HG03135 (cell line): ENCODE measurements at regions not wholly inside any gene's neighbourhood (a gene's known extent, or its start where the extent isn't known, plus 50 kb on each side); places are given as distances from the start of the nearest gene placed in this dataset.
"Not testable (repeated sequence)": the region's sequence is repeated elsewhere in the genome, so short reads cannot be mapped to it uniquely, and the experiment has no call there.

Source experiments
- ATAC-seq: cut with Tn5 transposase; IDR thresholded peaks from one replicate; pipeline ENCODE4 v1.9.1; 2021; ENCODE audit warnings: mild to moderate bottlenecking, moderate library complexity; ENCODE audit not compliant: unreplicated experiment

DNA sequence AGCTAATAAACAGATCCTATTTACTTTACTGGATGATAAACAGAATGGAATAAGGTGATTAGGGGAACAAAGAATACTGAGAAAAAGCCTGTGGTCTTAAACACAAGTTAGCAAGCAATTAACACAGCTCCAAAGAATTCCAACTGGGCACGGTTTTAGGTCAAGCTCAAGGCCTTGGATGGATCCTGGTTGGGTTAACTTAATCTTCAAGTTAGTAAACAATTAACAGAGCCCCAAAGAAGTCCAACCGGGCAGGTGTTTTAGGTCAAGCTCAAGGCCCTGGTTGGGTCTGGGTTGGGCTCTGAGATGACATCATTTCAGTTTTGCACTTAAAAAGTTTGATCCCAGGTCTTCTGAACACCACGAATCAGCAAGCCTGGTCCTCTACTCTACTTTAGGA lies 1086.3 kb upstream of the TMPRSS15 start:
- no peak for ATAC-seq

DNA sequence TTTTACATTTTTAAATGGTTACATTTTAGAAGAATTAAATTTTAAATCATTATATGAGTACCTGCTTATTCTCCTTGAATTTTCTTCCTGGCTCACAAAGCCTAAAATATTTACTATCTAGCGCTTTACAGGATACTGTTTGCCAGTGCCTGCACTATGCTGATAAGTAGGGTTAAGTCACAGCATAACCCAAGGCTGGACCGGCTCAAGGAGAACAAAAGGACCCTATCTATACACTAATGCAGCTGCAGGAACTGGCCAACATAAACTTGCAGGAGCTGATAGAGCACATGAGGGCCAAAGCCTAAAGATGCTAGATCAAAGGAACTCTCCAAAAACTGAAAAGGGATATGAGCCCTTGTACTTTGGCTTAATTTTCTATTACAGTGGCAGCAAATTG lies 1086.9 kb upstream of the TMPRSS15 start:
- ATAC-seq, result no peak

DNA sequence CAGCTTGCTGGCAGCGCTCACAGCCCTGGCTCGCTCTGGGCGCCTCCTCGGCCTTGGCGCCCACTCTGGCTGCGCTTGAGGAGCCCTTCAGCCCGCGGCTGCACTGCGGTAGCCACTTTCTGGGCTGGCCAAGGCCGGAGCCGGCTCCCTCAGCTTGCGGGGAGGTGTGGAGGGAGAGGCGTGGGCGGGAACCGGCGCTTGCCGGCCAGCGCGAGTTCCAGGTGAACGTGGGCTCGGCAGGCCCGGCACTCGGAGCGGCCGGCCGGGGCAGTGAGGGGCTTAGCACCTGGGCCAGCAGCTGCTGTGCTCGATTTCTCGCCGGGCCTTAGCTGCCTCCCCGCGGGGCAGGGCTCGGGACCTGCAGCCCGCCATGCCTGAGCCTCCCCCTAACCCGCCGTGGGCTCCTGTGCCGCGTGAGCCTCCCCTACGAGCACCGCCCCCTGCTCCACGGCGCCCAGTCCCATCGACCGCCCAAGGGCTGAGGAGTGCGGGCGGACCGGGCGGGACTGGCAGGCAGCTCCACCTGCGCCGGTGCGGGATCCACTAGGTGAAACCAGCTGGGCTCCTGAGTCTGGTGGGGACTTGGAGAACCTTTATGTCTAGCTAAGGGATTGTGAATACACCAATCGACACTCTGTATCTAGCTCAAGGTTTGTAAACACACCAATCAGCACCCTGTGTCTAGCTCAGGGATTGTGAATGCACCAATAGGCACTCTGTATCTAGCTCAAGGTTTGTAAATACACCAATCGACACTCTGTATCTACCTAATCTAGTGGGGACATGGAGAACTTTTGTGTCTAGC lies 1090.1 kb upstream of the TMPRSS15 start:
- ATAC-seq, result not testable (repeated sequence)

DNA sequence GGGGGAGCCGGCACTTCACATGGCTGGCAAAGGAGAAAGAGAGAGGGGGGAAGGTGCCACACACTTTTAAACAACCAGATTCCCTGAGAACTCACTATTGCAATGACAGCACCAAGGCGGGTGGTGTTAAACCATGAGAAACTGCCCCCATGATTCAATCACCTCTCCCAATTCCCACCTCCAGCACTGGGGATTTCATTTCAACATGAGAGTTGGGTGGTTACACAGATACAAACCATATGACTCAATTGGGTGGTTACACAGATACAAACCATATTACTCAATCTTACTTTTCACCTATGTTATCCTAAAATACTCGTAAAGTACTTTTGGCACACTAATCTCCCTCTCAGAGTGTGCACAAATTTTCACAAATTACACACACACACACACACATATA lies 1097.5 kb upstream of the TMPRSS15 start:
- ATAC-seq, result no peak

DNA sequence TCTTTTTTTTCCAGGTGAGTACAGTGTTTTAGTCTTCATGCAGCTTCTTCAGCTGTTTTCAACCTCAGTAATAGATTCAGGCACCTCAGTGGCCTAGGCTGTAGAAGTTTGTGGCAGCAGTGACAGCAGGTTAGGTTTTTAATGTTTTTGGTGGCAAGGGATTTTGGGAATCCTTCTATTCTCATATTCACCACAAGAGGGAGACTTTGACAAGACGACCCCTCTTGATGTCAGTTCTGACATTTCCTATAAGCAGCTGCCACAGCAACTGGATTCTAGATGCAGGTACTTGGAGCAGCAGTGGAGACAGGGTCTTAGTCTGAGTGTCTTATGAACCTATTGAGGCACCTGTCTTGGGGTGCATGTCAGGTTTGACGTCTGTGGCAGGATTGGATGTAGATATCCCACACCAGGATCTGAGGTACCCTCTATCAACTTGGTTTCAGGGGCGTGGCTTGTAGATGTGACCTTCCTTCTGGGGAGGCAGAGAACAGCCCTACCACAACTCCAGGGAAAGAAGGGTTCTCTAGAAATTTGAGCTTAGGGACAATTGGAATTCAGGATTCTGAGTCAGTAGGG lies 1104.2 kb upstream of the TMPRSS15 start:
- no peak for ATAC-seq

DNA sequence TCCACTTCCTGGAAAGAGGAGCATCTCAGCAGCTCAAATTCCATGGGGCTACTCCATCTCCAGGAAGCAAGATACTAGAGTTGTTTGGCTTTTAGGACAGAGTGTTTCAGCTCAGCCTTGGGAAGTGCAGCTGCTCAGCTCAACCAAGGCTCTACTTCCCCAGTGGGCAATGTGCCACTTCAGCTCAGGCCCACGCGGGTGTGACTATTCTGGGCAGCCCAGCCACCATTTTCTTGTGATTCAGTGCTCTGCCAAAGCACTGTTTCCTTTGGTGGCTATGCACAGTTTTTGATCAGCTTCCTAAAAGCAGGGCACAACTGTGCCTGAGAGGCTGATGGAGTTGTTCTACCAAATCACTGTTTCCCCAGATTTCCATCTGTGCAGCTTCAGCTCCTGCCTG lies 1104.9 kb upstream of the TMPRSS15 start:
- no peak for ATAC-seq

DNA sequence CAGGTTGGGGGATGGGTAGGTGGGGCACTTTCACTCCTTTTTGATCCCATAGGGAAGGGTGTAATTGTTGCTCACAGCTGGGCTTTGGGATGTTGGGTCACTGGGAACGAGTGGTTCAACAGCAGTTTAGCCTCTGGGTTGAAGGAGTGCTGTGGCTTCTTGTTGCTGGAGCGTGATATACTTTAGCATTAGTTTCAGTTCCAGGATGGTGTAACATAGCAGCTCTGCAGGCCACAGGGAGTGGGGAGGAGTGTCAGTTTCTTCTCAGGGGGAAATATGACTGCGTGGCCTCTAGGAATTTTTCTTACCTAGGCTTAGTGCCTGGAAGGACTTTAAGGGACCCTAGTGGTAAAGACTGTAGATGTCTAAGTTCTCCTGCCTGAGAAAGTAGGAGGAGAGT lies 1105.3 kb upstream of the TMPRSS15 start:
- no peak for ATAC-seq

DNA sequence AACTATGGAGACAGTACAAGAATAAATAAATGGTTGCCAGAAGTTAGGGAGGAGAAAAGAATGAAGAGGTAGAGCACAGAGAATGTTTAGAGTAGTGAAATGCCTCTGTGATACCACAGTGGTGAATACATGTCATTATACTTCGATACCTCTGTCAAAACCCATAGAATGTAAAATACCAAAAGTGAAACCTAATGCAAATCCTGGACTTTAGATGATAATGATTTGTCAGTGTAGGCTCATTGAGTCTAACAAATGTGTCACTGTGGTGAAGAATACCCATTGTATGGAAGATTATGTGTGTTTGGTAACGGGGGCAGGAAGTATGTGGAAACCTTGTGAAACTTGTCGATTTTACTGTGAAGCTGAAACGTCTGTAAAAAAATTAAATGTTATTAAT lies 1106.5 kb upstream of the TMPRSS15 start:
- no peak for ATAC-seq

DNA sequence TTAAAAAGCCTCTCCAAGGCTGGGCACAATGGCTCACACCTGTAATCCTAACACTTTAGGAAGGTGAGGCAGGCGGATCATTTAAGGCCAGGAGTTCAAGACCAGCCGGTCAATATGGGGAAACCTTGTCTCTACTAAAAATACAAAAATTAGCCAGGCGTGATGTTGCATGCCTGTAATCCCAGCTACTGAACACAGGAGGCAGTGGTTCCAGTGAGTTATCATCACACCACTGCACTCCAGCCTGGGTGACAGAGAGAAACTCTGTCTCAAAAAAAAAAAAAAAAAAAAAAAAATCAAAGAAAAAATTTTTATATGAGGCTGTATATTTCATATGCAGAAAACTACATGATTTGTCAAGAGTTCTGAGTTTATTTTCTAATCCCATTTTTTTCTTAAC lies 1107.1 kb upstream of the TMPRSS15 start:
- no peak for ATAC-seq

DNA sequence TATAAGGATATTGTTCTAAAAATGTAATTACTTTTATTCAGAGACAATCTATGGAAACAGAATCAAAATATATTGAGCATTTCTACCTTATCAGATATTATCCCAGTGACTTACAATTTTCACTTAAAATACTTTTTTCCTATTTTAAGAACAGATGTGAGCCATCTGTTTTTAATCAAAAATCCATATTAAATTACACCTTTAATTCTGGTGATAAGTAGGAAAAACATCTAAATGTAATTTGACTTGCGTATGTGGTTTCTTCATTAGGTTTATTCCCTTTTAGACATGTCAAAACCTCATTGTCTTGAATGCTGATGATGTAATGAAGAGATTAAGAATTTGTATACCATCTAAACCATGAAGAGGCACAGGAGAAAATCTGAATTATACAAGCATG lies 1118.8 kb upstream of the TMPRSS15 start:
- ATAC-seq, result no peak

DNA sequence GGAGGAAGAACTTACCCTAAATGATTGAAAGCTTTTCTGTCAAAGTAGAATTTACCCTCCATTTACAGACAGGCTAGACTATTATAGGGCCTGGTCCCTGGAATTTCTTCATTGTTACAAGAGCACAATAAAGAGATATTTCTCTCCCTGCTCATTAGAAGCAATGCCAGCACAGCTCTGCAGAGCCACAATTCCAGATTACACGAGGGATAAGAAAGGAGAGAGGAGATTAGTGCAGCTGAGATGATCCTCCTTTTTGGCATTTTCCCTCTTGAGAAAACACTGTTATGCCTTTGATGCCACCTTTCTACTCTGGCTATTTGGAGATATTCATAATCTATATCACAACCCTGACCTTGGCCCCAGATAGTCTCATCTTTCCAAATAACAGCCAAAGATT lies 1119.5 kb upstream of the TMPRSS15 start:
- ATAC-seq, result no peak

DNA sequence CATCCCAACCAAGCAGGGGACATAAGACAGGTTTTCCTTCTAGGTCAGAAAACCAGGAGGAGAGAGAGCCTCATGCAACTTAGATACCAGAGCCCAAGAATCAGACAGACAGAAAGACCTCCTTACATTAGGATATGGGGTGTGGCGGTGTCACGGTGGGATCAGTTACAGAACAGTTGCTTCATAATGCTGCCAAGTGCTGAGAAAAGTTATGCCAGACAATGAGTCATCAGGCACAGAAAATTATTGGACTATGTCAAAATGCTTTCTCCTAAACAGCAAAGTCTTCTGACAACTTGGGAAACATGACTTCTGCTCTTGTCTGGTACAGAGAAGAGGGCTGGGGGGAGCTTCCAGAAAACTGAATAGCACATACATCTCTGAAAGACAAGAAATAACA lies 1120.2 kb upstream of the TMPRSS15 start:
- ATAC-seq, result no peak

DNA sequence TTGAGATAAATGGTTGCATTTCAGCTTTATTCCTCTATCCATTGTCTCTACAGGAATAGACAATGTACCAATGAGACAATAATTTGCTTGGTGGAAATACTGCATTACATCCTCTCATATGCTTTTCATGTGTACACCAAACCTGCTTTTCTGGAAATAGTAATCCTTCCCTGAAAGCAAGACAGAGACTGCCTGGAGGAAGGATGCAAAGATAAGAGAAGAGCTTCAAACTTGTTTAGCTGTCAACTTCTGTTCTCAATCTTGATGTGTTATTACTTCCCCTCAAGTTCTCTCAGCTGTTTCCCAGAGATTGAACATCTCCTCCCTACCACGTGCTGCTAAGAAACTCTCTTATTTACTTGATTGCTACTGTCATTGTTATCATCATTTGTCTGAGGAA lies 1125.4 kb upstream of the TMPRSS15 start:
- ATAC-seq, result no peak

DNA sequence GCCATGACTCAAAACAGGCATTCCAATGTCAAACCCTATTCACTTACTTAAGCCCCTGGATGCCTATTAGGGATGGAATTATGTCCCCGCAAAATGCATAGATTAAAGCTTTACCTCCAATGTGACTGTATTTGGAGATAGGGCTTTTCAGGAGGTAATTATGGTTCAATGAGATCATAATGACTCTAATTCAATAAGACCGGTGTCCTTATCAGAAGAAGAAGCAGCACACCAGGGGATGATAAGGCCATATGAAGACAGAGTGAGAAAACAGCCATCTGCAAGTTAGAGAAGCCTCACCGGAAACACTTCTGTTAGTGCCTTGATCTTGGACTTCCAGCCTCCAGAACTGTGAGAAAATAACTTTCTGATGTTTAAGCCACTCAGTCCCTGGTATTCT lies 1131.8 kb upstream of the TMPRSS15 start:
- no peak for ATAC-seq

DNA sequence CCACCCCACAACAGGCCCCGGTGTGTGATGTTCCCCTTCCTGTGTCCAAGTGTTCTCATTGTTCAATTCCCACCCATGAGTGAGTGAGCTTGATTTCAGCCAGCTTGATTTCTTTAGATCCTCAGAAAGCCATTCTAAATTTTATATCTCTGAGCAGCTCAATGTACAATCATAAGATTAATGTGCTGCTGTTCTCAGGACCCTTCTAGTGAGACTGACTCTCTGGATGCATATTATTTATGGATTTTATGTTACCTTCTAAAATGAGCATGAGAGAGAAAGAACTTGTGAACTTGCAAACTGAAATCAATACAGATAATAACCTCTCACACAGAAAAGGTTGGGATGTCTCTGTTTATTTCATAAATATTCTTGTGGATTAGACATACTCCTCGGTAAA lies 1133.5 kb upstream of the TMPRSS15 start:
- no peak for ATAC-seq

DNA sequence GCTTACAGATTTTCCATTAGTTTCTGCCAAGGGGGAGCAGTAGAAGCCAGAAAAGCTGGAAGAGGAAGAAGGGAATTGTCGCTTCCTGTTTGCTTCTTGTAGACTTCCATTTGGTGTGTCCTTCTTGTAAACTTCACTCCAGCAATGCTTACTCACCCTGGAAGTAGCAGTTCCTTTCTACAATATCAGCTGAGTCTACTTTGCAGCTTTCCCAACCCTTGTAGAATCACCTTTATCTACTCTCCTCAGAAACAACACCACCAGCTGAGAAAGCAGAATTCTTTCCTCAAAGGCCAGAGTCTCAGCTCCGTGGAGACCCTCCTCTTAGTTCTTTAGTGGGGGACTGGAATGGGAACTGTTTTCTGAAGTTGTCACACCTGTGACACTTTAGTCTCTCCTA lies 1136.7 kb upstream of the TMPRSS15 start:
- ATAC-seq, result no peak

DNA sequence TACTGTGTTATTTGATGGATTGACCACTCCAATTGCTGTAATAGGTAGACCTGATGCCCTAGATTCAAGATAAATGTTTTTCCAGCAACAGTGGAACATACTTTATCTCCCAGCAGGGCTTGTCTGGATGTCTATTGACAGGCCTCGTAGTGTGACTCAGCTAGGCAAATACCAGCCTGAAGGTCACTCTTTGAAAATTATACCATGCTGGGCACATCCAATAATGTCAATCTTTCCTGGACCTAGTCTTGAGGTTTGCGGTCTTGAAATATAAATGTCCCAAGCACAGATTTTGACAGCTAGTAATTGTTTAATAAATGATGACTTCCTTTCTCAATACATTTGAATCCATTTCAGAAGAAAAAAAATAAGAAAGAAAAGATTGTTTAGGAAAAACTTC lies 1138.0 kb upstream of the TMPRSS15 start:
- ATAC-seq, result no peak

DNA sequence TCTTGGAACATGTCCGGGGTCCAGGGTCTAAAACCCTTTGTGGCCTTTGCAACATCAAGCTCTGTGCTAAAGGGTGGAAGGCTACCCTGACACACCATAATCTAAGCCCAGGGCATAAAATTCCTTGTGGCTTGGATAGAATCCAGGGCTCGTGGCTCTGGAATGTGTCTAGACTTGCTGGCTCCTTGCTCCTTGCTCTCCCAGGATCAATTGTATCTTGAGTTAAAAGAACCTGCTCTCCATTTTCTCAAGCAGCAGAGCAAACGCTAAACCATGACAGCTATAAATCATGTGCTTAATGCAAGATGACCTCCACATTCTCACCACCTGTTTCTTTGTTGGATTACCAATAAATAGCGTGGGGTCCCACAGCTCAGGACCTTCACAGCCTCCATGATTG lies 1140.9 kb upstream of the TMPRSS15 start:
- not testable (repeated sequence) for ATAC-seq

DNA sequence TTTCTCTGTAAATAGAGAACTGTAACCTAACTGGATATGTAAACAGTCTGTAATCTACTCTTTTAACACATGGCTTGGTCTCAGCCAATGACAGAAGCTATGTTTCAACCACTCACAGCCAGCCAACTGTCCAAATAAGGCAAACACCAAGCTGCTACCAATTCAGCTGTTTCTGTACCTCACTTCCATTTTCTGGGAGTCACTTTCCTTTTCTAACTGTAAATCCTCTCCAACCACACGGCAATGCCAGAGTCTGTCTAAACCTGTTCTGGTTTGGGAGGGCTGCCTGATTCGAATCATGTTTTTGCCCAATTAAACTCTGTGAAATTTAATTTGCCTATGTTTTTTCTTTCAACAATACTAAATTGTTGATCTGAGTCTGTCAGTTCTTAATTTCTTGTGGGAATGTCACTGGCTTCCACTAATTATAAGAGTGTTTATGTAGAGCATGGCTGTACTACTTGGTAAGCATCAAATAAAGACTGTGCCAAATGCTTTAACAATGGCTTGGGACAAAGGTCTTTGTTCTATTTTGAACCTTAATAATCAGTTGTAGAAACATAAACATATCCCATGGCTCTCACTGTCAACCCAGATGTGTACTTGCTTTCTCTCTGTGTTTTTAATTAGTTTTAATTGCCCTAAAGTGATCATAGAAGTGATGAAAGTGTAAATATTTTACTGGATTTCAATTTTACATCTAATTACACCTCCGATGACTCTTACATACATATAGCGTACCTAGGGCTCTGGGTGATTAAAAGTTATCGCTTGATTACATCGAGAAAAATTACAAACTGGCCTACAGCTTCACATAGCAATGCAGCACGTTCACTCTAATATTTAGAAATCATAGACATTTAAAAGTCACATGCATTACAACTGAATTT lies 1144.6 kb upstream of the TMPRSS15 start:
- no peak for ATAC-seq

DNA sequence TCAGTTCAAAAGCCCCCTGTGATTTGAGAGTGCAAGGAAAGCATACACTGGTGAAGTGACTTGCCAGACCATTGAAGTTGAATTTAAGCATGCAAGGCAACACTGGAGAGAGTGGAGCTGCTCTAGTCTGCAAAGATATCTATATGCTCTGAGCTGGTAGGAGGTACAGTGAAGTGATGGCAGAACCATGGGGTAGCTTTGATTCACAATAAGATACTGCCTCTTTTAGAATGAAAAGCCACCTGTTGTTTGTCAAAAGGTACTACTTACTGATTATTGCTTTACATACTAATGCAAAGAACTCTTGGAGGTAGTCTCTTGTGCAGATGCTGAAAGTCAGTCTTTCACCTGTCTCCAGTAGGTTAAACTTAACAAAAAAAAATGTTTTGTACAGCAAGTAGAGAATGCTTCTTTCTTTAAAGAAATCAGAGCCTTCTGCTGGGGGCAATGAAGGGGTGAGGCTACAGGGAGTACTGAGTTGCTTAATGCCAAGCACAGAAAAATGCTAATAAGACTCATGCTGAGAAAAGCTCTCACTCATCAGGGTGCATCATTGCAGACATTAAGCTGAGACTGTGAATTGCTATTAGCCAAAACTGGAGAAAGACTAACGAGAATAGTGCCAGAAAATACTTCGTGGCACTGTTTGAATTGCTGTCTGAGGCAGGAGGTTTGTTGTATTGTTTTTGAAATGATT lies 1150.5 kb upstream of the TMPRSS15 start:
- no peak for ATAC-seq

DNA sequence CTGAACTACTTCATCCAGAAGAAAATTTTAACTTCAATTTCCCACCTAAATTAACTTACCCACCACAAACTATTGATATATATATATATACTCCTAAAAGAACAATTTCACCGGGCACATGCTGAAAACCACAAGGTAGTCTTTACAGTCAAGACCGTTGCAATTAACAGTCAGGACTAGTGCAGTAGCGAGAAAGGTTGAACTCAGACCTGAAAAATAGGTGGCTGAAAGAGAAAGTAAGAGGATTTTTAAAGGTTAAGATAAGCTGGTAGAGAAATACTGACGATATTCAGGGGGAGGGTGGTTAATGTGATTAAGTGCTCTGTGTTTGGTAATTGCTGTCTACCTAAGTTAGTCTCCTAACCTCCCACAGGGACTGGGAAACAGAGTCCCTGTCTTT lies 1153.5 kb upstream of the TMPRSS15 start:
- ATAC-seq, result no peak
